ENCODE measurements at regions not wholly inside any gene's neighbourhood (a gene's known extent, or its start where the extent isn't known, plus 50 kb on each side); places are given as distances from the start of the nearest gene placed in this dataset.

DNA sequence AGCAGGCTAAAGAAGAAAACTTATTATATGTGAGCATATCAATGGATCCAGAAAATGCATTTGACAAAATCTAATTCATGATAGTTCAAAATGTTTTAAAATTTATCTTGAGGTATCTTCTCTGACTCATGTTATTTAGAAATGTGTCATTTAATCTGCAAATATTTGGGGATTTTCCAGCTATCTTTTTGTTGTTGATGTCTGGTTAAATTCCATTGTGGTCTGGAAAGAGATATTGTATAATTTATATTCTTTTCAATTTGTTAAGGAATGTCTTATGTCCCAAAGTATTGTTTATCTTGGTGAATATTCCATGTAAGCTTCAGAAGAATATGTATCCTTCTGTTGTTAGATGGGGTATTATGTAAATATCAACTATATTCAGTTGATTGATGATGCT, 942.5 kb downstream of the KCNMA1 start:
- H3K4me3 ChIP-seq (ENCODE audit: low read depth, low read length): no peak overlapping the region
- TF ChIP-seq CTCF (IDR thresholded peaks at IDR 0.05; ENCODE audit: insufficient read depth, low read length): no peak

DNA sequence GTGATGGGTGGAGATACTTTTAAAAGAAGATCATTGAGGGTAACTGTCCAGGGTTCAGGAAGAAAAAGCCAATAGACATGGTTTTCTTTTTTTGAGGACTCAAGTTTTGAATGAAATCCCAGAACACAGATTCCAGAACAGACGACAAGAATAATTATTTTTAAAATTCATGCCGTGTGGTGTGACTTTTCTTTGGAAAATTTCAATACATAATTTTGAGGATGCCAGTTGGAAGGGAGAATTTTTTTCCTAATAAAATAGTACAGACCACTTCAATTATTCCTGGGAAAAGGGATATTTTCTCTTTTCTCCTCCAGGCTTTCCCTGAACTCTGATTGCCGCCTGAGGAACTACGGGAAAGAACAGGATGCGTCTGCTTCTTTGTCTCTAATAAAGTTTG, 951.4 kb downstream of the KCNMA1 start:
- DNase-seq (ENCODE audit: low read depth): no peak
- H3K4me3 ChIP-seq (ENCODE audit: low read depth, low read length): no peak overlapping the region
- no peak for TF ChIP-seq CTCF (IDR thresholded peaks at IDR 0.05; ENCODE audit: insufficient read depth, low read length)

More for the DNA sequence above, 942.5 kb downstream of the KCNMA1 start:
- DNase-seq (ENCODE audit: low read depth): peak; percentile 23

GRCh38 chr10:76684968-76685367, 952.6 kb downstream of the KCNMA1 start:
- no peak overlapping the region for H3K4me3 ChIP-seq (ENCODE audit: low read depth, low read length)
- no peak for TF ChIP-seq CTCF (IDR thresholded peaks at IDR 0.05; ENCODE audit: insufficient read depth, low read length)
- DNase-seq (ENCODE audit: low read depth): no peak

GRCh38 chr10:76681153-76681552, 956.5 kb downstream of the KCNMA1 start:
- no peak for DNase-seq (ENCODE audit: low read depth)
- H3K4me3 ChIP-seq (ENCODE audit: low read depth, low read length): no peak overlapping the region
- TF ChIP-seq CTCF (IDR thresholded peaks at IDR 0.05; ENCODE audit: insufficient read depth, low read length): no peak

DNA sequence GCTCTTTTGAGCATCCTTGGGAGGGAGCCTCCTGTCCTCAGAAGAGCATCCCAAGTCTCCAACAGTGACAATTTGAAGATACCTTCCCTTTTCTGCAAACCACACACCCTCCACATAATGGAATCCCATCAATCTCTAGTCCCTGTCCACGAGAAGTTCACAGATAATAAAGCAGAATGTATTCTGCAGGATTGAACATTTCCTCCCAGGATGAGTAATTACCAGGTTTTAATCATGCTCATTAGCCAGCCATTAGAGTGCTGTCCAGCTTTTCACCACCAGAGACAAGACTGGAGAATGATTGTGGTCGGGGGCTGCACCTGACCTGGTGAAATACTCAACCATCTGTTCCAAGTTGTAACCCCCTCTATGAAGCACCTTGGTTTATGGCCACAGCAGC, 958.6 kb downstream of the KCNMA1 start:
- no peak overlapping the region for H3K4me3 ChIP-seq (ENCODE audit: low read depth, low read length)
- TF ChIP-seq CTCF (IDR thresholded peaks at IDR 0.05; ENCODE audit: insufficient read depth, low read length): no peak
- no peak for DNase-seq (ENCODE audit: low read depth)

- H3K4me3 ChIP-seq (ENCODE audit: low read depth, low read length): no peak overlapping the region
- TF ChIP-seq CTCF (IDR thresholded peaks at IDR 0.05; ENCODE audit: insufficient read depth, low read length): peak; percentile 31
- DNase-seq (ENCODE audit: low read depth): peak; percentile 86
Measured at GRCh38 chr10:76675951-76676587, 961.5 kb downstream of the KCNMA1 start.

GRCh38 chr10:76675561-76675950, 962.1 kb downstream of the KCNMA1 start:
- TF ChIP-seq CTCF (IDR thresholded peaks at IDR 0.05; ENCODE audit: insufficient read depth, low read length): no peak
- no peak overlapping the region for H3K4me3 ChIP-seq (ENCODE audit: low read depth, low read length)
- DNase-seq (ENCODE audit: low read depth): no peak

Data from fibroblast of the aortic adventitia (primary cell).